RWPE1 (cell line): ENCODE measurements at regions not wholly inside any gene's neighbourhood (a gene's known extent, or its start where the extent isn't known, plus 50 kb on each side); places are given as distances from the start of the nearest gene placed in this dataset.

Experiments
- CTCF ChIA-PET: fragments of 350-600 bp; sonication (Branson Sonifier 250); formaldehyde crosslinking; extraction: SDS; loops from one replicate; lab custom pipeline; 2021; lab: Yijun Ruan, JAX
- POLR2A ChIA-PET: fragments of 400-600 bp; formaldehyde crosslinking; extraction: SDS; loops from one replicate; lab custom pipeline; 2020; ENCODE audit warnings: antibody characterized with exemption; ENCODE audit not compliant: low non-redundant PET; lab: Yijun Ruan, JAX
- DNase-seq: peaks from one replicate; pipeline ENCODE4 v3.0.0; 2012; ENCODE audit warnings: low spot score
- H3K27ac ChIP-seq: fragments of 450-650 bp; 2 replicates; pipeline ENCODE4 v1.5.1; 2017
- CTCF ChIP-seq: fragments of 450-650 bp; conservative IDR thresholded peaks from 2 replicates; pipeline ENCODE4 v1.5.1; 2017; ENCODE audit warnings: low read depth, mild to moderate bottlenecking

- no peak for TF ChIP-seq CTCF
- ChIA-PET POLR2A (no interaction called here), CTCF (no interaction called here)
- DNase-seq: no peak
- H3K27ac ChIP-seq: no peak overlapping the region
Observed at GRCh38 chr18:75339936-75340605, 87.4 kb downstream of the SMIM21 start.
